ENCODE measurements at regions not wholly inside any gene's neighbourhood (a gene's known extent, or its start where the extent isn't known, plus 50 kb on each side); places are given as distances from the start of the nearest gene placed in this dataset.
A peak's percentile ranks its signal among the peaks of the same experiment; 100 is the strongest.

DNA sequence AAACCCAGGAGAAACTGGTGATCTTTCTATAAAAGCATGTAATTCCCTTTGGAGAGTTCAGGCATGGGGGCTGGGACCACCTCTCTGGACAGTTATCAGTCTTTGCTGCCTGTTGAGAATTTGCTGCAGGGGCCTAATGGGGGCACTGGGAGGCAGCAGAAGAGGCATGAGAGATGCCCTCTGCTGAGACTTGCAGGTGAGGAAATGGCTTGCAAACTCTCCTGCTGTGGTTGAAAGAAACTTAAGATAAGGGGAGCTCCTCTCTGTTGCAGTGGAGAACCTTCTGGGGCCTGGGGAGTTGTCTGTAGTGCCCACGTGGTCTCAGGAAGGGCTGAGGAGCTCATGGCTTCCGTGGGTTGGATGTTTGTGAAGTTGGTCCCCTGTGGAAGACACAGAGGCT, 301.1 kb upstream of the FOXF1 start:
- H3K27me3 Mint-ChIP-seq (ENCODE audit: low read depth, poor library complexity), result peaks cover 36% of the 10 kb centered on the region
- peaks cover 31% of the 10 kb centered on the region for H3K9me3 Mint-ChIP-seq
- peaks cover 24% of the 10 kb centered on the region for H3K4me1 Mint-ChIP-seq
- no peak overlapping the region for H3K27ac Mint-ChIP-seq
- H3K4me3 Mint-ChIP-seq, result no peak overlapping the region
- no peak for DNase-seq
- H3K36me3 Mint-ChIP-seq (ENCODE audit: low read depth), result no peaks in the 10 kb centered on the region
- TF ChIP-seq, protein P1, sequence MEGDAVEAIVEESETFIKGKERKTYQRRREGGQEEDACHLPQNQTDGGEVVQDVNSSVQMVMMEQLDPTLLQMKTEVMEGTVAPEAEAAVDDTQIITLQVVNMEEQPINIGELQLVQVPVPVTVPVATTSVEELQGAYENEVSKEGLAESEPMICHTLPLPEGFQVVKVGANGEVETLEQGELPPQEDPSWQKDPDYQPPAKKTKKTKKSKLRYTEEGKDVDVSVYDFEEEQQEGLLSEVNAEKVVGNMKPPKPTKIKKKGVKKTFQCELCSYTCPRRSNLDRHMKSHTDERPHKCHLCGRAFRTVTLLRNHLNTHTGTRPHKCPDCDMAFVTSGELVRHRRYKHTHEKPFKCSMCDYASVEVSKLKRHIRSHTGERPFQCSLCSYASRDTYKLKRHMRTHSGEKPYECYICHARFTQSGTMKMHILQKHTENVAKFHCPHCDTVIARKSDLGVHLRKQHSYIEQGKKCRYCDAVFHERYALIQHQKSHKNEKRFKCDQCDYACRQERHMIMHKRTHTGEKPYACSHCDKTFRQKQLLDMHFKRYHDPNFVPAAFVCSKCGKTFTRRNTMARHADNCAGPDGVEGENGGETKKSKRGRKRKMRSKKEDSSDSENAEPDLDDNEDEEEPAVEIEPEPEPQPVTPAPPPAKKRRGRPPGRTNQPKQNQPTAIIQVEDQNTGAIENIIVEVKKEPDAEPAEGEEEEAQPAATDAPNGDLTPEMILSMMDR (IDR thresholded peaks at IDR 0.05), result no peak

DNA sequence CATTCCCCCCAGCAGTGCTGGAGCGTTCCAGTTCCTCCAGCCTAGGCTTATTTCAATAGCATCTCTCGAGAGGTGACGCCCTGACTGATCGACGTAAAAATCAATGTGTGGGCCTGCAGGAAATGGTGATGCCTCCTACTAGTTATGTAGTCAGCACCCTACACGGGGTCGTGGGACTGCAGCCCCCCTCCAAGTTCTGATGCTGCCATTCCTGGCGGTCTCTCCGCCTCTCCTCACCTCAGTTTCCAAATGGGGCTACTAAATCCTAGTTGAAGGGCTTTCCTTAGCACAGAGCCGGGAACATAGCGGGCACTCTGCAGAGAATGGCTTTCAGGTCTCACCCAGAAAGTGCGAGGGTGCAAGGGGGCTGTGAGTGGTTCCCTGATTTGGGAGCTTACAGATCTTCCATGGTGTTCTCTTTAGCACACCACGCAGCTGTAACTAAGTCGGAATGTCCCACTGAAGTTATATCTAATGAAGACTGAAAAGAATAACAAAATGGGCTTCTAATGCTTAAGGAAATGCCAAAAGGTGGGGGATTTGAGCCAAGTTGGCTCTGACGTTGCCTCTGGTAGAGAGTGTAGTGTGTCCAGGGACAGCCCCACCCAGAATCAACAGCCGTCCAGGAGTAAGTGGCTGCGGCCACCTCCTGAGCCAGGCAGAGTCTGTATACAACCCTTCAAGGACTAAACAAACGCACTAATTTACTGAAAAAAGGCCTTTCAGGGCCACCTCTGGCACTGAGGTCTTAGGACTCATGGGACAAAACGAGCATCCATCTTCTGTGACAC, 299.7 kb upstream of the FOXF1 start:
- peaks cover 24% of the 10 kb centered on the region for H3K4me1 Mint-ChIP-seq
- peaks cover 30% of the 10 kb centered on the region for H3K27me3 Mint-ChIP-seq (ENCODE audit: low read depth, poor library complexity)
- no peak overlapping the region for H3K27ac Mint-ChIP-seq
- peaks cover 31% of the 10 kb centered on the region for H3K9me3 Mint-ChIP-seq
- H3K36me3 Mint-ChIP-seq (ENCODE audit: low read depth), result no peaks in the 10 kb centered on the region
- TF ChIP-seq, protein P1 (IDR thresholded peaks at IDR 0.05), result no peak
- no peak overlapping the region for H3K4me3 Mint-ChIP-seq
- no peak for DNase-seq

DNA sequence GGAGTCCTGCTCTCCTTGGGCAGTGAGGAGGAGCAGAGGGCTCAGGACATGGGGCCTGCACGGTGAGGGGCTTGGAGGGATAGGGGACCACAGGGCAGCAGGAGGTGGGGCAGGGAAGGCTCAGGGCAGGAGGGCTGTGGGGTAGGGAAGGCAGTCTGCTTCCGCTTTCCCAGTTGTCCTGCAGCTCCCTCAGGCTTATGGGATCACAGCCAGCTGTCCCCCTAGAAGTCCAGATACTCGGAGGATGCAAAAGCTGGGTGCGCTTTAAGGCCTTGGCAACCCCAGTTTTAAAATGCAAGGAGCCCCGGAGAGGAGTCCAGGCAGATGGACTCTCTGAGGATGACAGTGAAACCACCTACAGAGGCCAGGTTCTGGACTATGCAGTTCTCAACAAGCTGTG, 299.1 kb upstream of the FOXF1 start:
- DNase-seq, result no peak
- Mint-ChIP-seq H3K27ac (no peak overlapping the region), H3K36me3 (ENCODE audit: low read depth) (no peaks in the 10 kb centered on the region), H3K27me3 (ENCODE audit: low read depth, poor library complexity) (peaks cover 33% of the 10 kb centered on the region), H3K4me1 (peaks cover 24% of the 10 kb centered on the region), H3K9me3 (peaks cover 31% of the 10 kb centered on the region), H3K4me3 (no peak overlapping the region)
- TF ChIP-seq, protein P1 (IDR thresholded peaks at IDR 0.05), result no peak

DNA sequence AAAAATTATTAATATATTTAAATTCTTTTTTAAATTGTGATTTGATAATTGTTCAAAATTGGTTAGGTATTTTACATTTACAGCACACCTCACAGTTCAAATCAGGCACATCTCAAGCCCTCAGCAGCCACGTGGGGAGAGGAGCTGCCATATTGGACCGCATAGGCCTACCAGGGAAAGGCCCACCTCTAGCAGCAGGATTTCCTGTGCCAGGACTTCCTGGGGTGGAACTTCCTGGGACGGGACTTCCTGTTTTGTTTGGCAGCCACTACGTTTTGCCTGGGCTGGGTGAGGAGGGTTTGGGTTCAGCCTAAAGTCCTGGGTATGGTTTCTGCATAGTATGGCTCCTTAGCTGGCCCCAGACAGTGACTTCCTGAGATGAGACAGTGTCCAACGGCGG, 298.5 kb upstream of the FOXF1 start:
- no peak for DNase-seq
- peaks cover 38% of the 10 kb centered on the region for H3K27me3 Mint-ChIP-seq (ENCODE audit: low read depth, poor library complexity)
- TF ChIP-seq, protein P1 (IDR thresholded peaks at IDR 0.05), result no peak
- H3K4me3 Mint-ChIP-seq, result no peak overlapping the region
- H3K36me3 Mint-ChIP-seq (ENCODE audit: low read depth), result no peaks in the 10 kb centered on the region
- peaks cover 31% of the 10 kb centered on the region for H3K9me3 Mint-ChIP-seq
- peaks cover 24% of the 10 kb centered on the region for H3K4me1 Mint-ChIP-seq
- no peak overlapping the region for H3K27ac Mint-ChIP-seq

DNA sequence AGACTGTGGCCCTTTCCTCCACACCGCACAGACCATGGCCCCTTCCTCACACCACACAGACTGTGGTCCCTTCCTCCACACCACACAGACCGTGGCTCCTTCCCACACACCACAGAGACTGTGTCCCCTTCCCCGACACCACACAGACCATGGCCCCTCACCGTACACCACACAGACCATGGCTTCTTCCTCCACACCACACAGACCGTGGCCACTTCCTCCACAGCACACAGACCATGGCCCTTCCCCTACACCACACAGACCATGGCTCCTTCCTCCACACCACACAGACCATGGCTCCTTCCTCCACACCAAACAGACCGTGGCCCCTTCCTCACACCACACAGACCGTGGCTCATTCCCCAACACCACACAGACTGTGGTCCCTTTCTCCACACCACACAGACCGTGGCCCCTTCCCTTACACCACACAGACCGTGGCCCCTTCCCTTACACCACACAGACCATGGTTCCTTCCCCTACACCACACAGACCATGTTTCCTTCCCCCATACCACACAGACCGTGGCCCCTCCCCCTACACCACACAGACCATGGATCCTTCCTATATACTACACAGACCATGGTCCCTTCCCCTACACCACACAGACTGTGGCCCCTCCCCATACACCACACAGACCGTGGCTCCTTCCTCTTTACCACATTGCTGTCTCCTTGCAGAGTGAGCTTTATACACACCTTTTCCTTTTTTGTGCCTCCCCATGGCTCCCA, 297.5 kb upstream of the FOXF1 start:
- Mint-ChIP-seq H3K27ac (no peak overlapping the region), H3K36me3 (ENCODE audit: low read depth) (no peaks in the 10 kb centered on the region), H3K9me3 (peaks cover 31% of the 10 kb centered on the region), H3K4me1 (peaks cover 31% of the 10 kb centered on the region), H3K27me3 (ENCODE audit: low read depth, poor library complexity) (peaks cover 46% of the 10 kb centered on the region), H3K4me3 (peak overlapping the region; percentile 26)
- DNase-seq, result no peak
- TF ChIP-seq, protein P1 (IDR thresholded peaks at IDR 0.05), result no peak

Measured in nephron progenitor cell (in vitro differentiated cells).